Hepatocyte (in vitro differentiated cells): ENCODE measurements at regions not wholly inside any gene's neighbourhood (a gene's known extent, or its start where the extent isn't known, plus 50 kb on each side); places are given as distances from the start of the nearest gene placed in this dataset.

ENCODE experiments used
- DNase-seq: peaks from one replicate; pipeline ENCODE4 v3.0.0-alpha.2; 2016; ENCODE audit warnings: low spot score
- H2AFZ ChIP-seq: fragments of 200-600 bp; sonication (generic); 2 replicates; pipeline ENCODE4 v1.6.0; 2016; ENCODE audit warnings: antibody characterized with exemption, mild to moderate bottlenecking
- H3K27ac ChIP-seq: fragments of 200-600 bp; sonication (generic); 2 replicates; pipeline ENCODE4 v1.5.1; 2016; ENCODE audit warnings: mild to moderate bottlenecking
- H3K27me3 ChIP-seq: fragments of 200-600 bp; sonication (generic); 2 replicates; pipeline ENCODE4 v1.6.1; 2016
- H3K36me3 ChIP-seq: fragments of 200-600 bp; sonication (generic); replicated peaks from 2 replicates; pipeline ENCODE4 v1.5.1; 2016; ENCODE audit warnings: low read depth; ENCODE audit not compliant: insufficient read depth
- H3K4me1 ChIP-seq: fragments of 200-600 bp; sonication (generic); 2 replicates; pipeline ENCODE4 v1.5.1; 2016; ENCODE audit warnings: mild to moderate bottlenecking, moderate library complexity; ENCODE audit not compliant: insufficient read depth
- H3K4me2 ChIP-seq: fragments of 200-600 bp; sonication (generic); 2 replicates; pipeline ENCODE4 v1.6.0; 2016
- H3K4me3 ChIP-seq: fragments of 200-600 bp; sonication (generic); 2 replicates; pipeline ENCODE4 v1.5.1; 2016; ENCODE audit warnings: mild to moderate bottlenecking
- H3K79me2 ChIP-seq: fragments of 200-600 bp; sonication (generic); 2 replicates; pipeline ENCODE4 v1.6.0; 2017; ENCODE audit warnings: mild to moderate bottlenecking
- H3K9me2 ChIP-seq: fragments of 200-600 bp; sonication (generic); replicated peaks from 2 replicates; pipeline ENCODE4 v1.6.0; 2017; ENCODE audit warnings: mild to moderate bottlenecking; ENCODE audit not compliant: insufficient read depth
- H3K9me3 ChIP-seq: fragments of 200-600 bp; sonication (generic); 2 replicates; pipeline ENCODE4 v1.5.1; 2016; ENCODE audit warnings: low read depth, mild to moderate bottlenecking
- H4K20me1 ChIP-seq: fragments of 200-600 bp; sonication (generic); 2 replicates; pipeline ENCODE4 v1.6.0; 2016; ENCODE audit warnings: mild to moderate bottlenecking; ENCODE audit not compliant: insufficient read depth, poor library complexity, severe bottlenecking
- EZH2 ChIP-seq: fragments of 200-600 bp; sonication (generic); IDR thresholded peaks from 2 replicates; pipeline ENCODE4 v1.6.1; 2016; ENCODE audit warnings: antibody characterized with exemption, mild to moderate bottlenecking, borderline replicate concordance
- EZH2phosphoT487 ChIP-seq: fragments of 200-600 bp; sonication (generic); IDR thresholded peaks from one replicate; pipeline ENCODE4 v1.6.1; 2018; ENCODE audit warnings: antibody characterized with exemption, mild to moderate bottlenecking, low read depth, moderate library complexity; ENCODE audit not compliant: unreplicated experiment, severe bottlenecking
- WGBS: methylation state at CpG from one replicate; pipeline ENCODE4 v1.1.6; 2016; ENCODE audit warnings: low lambda C conversion rate; ENCODE audit errors: missing lambda C conversion rate; 5-methylcytosine and 5-hydroxymethylcytosine counted together
- TF ChIP-seq, protein P1 (sequence below): fragments of 200-600 bp; sonication (generic); IDR thresholded peaks from 2 replicates; pipeline ENCODE4 v1.5.1; 2016; ENCODE audit warnings: antibody characterized with exemption, mild to moderate bottlenecking; ENCODE audit not compliant: poor library complexity

DNA sequence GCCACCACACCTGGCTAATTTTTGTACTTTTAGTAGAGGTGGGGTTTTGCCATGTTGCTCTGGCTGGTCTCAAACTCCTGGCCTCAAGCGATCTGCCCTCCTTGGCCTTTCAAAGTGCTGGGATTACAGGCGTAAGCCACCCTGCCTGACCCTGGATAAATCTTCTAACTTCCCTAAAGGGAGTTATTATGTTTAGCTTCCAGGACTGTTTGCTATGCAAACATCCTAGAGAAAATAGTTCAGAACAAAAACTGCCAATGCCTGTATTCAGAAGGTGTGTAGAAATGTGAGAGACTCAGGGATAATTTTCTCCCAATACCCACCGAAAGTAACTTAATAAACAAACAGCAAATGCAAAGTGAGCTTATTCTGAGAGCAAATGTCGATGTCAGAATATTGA, 301.2 kb downstream of the TGFB2 start:
- 48% methylated on average over 4 of the region's 4 CpGs for WGBS
- H3K4me1 ChIP-seq = no peaks in the 10 kb centered on the region
- no peak for DNase-seq
- H3K27me3 ChIP-seq = no peaks in the 10 kb centered on the region
- H3K9me2 ChIP-seq = no peaks in the 10 kb centered on the region
- no peaks in the 10 kb centered on the region for H3K79me2 ChIP-seq
- H3K4me3 ChIP-seq = no peak overlapping the region
- H3K36me3 ChIP-seq = no peaks in the 10 kb centered on the region
- TF ChIP-seq EZH2 (no peak), EZH2phosphoT487 (no peak)
- TF ChIP-seq, protein P1, sequence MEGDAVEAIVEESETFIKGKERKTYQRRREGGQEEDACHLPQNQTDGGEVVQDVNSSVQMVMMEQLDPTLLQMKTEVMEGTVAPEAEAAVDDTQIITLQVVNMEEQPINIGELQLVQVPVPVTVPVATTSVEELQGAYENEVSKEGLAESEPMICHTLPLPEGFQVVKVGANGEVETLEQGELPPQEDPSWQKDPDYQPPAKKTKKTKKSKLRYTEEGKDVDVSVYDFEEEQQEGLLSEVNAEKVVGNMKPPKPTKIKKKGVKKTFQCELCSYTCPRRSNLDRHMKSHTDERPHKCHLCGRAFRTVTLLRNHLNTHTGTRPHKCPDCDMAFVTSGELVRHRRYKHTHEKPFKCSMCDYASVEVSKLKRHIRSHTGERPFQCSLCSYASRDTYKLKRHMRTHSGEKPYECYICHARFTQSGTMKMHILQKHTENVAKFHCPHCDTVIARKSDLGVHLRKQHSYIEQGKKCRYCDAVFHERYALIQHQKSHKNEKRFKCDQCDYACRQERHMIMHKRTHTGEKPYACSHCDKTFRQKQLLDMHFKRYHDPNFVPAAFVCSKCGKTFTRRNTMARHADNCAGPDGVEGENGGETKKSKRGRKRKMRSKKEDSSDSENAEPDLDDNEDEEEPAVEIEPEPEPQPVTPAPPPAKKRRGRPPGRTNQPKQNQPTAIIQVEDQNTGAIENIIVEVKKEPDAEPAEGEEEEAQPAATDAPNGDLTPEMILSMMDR = no peak
- H4K20me1 ChIP-seq = no peaks in the 10 kb centered on the region
- H3K27ac ChIP-seq = peak overlapping the region; percentile 69
- H3K4me2 ChIP-seq = peak overlapping the region; percentile 15
- H2AFZ ChIP-seq = peak overlapping the region; percentile 22
- no peaks in the 10 kb centered on the region for H3K9me3 ChIP-seq

DNA sequence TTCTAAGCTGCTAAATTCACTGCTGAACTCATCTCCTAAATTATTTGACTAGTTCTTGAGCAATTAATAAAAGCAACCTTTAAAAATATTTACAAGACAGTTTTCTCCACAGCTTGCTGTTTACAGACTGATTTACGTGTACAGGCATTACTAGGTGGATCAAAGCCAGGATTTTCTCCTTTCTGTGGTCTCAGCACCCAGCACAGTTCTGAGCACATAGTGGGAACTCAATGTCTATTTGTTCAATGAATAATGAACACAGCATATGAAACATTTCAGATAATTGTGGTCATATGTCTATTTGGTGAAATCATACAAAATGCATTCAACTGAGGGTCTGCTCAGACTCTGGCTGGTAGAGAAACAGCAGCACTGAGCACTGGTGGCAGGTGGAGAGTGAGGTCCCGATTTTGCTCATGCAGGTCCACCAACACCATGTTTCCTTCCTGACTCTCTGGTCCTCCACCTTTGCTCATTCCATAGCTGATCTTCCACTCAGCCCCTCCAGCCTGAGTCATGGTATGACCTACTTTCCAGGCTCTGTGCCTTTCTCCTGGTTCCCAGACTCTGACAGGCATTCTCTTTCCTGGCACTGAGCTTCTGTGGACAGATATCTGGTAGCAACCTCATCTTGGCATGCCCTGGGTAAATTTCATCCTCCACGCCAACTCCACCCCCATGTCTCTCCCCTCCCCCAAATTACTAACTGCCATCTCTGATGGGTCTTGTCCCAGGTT, 311.3 kb downstream of the TGFB2 start:
- peaks cover 10% of the 10 kb centered on the region for H3K4me1 ChIP-seq
- H3K79me2 ChIP-seq = no peaks in the 10 kb centered on the region
- 83% methylated on average over 3 of the region's 3 CpGs for WGBS
- H3K27me3 ChIP-seq = no peaks in the 10 kb centered on the region
- no peak overlapping the region for H3K27ac ChIP-seq
- no peak for DNase-seq
- H3K36me3 ChIP-seq = no peaks in the 10 kb centered on the region
- H2AFZ ChIP-seq = no peak overlapping the region
- TF ChIP-seq, protein P1 = no peak
- TF ChIP-seq EZH2 (no peak), EZH2phosphoT487 (no peak)
- H4K20me1 ChIP-seq = no peaks in the 10 kb centered on the region
- H3K9me3 ChIP-seq = no peaks in the 10 kb centered on the region
- no peak overlapping the region for H3K4me2 ChIP-seq
- no peak overlapping the region for H3K4me3 ChIP-seq
- H3K9me2 ChIP-seq = no peaks in the 10 kb centered on the region

DNA sequence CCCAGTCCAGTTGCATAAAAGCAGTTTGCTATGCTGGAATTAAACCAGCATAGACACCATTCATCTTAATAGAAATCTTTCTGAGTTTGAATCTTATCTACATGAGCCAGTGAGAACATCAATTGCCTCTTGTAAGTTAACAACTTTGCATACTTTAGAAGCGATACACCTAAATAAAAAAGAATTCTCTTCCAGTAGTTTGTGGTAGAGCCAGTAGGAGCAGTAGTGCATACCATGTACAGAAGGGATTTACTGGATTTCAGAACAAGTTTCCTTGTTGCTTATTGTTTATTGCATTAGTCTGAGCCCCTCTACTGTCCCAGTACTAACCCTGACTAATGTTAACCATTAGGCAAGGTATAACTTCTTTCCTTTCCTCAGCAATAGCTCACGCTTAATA, 313.1 kb downstream of the TGFB2 start:
- Histone ChIP-seq H3K27me3 (no peaks in the 10 kb centered on the region), H3K36me3 (no peaks in the 10 kb centered on the region), H3K79me2 (no peaks in the 10 kb centered on the region), H3K9me2 (no peaks in the 10 kb centered on the region), H3K27ac (no peak overlapping the region), H4K20me1 (no peaks in the 10 kb centered on the region), H3K4me3 (no peak overlapping the region), H3K4me1 (peaks cover 10% of the 10 kb centered on the region), H3K4me2 (no peak overlapping the region), H3K9me3 (no peaks in the 10 kb centered on the region), H2AFZ (no peak overlapping the region)
- no peak for DNase-seq
- no peak for TF ChIP-seq EZH2
- TF ChIP-seq, protein P1 = no peak
- no peak for TF ChIP-seq EZH2phosphoT487
- 89% methylated on average over 2 of the region's 2 CpGs for WGBS
